Astrocyte of the cerebellum (primary cell): ENCODE measurements at regions not wholly inside any gene's neighbourhood (a gene's known extent, or its start where the extent isn't known, plus 50 kb on each side); places are given as distances from the start of the nearest gene placed in this dataset.

Experiments used
- DNase-seq: peaks from one replicate; pipeline ENCODE4 v3.0.0-alpha.2; 2011; ENCODE audit warnings: low read depth
- H3K4me3 ChIP-seq: 2 replicates; pipeline ENCODE4 v1.5.1; 2011; ENCODE audit warnings: mild to moderate bottlenecking, low read depth, low read length, moderate library complexity
- in situ Hi-C: cut with HindIII; loops from 2 replicates; pipeline ENCODE4 v1.10.0; 2017; ENCODE audit warnings: low sequenced_read_pairs
- TF ChIP-seq, protein P1 (sequence below): IDR thresholded peaks from 2 replicates; pipeline ENCODE4 v1.5.1; 2012; ENCODE audit warnings: low read length, low read depth, moderate library complexity, mild to moderate bottlenecking; ENCODE audit errors: missing control alignments

DNA sequence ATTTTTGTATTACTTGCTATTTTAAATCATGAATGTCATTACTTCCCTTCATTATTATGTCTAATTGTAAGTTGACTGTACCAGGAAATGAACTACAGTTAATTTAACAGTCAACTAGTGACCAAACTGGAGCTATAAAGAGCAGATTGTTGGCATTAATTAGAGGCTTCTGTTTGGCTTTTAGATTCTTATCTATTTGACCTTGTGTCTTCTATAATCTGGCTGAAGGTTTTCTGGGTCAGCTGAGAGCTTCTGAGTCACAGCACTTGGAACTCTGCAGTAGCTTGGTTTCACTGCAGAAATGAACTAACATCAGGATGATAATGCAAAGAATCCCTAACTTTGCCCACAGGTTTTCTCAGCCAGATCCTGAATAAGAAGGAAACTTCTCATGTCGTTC is 169.2 kb upstream of the LEF1 start:
- in situ Hi-C loops, result no loop called here
- DNase-seq, result no peak
- no peak overlapping the region for H3K4me3 ChIP-seq
- TF ChIP-seq, protein P1, sequence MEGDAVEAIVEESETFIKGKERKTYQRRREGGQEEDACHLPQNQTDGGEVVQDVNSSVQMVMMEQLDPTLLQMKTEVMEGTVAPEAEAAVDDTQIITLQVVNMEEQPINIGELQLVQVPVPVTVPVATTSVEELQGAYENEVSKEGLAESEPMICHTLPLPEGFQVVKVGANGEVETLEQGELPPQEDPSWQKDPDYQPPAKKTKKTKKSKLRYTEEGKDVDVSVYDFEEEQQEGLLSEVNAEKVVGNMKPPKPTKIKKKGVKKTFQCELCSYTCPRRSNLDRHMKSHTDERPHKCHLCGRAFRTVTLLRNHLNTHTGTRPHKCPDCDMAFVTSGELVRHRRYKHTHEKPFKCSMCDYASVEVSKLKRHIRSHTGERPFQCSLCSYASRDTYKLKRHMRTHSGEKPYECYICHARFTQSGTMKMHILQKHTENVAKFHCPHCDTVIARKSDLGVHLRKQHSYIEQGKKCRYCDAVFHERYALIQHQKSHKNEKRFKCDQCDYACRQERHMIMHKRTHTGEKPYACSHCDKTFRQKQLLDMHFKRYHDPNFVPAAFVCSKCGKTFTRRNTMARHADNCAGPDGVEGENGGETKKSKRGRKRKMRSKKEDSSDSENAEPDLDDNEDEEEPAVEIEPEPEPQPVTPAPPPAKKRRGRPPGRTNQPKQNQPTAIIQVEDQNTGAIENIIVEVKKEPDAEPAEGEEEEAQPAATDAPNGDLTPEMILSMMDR, result no peak

DNA sequence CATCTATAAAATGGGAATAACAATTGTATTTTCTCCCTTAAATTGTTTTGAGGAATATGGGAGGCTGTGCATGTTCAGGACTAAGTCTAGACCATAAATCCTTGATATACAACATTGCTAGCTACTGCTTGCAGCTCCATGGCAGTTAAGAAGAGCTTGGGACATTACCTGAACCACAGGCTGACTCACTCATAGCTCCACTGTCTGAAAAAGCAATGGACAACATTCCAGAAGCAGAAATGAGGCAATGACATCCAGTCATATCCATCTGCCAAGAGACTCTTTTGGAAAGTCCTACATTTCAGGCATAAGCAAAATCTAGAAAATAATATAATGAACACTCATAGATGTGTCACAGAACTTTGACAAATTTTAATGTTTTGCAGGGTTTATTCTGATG is 167.3 kb upstream of the LEF1 start:
- in situ Hi-C loops, result no loop called here
- TF ChIP-seq, protein P1, result no peak
- no peak for DNase-seq
- no peak overlapping the region for H3K4me3 ChIP-seq

DNA sequence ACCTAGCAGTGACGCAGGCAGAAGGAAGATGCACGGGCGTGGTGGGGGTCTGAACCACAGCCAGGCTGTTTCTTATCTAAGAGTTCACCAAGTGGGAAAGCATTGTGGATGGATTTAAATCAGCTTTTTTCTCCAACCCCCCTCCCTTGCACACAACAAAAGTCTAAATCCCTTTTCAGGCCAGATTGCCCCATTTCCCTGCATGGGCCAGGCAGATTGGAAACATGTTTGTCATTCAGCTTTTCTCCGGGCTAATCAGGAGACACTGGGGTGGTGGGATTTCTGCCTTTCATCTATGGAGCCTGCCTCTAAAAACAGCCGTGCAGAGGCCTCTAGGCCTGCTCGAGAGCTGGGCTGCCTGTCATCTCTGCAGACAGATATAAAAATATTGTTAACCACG is 166.3 kb upstream of the LEF1 start:
- H3K4me3 ChIP-seq, result no peak overlapping the region
- TF ChIP-seq, protein P1, result no peak
- in situ Hi-C loops, result no loop called here
- DNase-seq, result no peak

DNA sequence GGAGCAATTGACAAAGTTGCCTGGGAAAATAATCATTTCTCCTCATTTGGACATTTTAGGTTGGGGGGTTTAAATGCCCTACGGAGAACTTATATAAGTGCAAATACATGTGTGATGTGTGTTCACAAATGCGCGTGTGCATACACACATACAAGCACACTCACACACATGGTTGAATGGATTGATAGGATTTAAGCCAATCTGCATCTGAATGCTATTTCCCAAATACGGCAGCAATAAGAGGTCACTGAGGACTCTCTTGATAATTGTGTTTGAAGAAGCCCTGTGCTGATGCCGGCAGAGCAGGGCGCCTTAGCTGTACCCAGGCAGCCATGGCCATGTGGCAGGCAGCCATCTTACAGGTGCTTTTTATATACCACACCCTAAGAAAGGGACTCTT is 165.3 kb upstream of the LEF1 start:
- no peak for DNase-seq
- in situ Hi-C loops, result no loop called here
- no peak overlapping the region for H3K4me3 ChIP-seq
- TF ChIP-seq, protein P1, result no peak

DNA sequence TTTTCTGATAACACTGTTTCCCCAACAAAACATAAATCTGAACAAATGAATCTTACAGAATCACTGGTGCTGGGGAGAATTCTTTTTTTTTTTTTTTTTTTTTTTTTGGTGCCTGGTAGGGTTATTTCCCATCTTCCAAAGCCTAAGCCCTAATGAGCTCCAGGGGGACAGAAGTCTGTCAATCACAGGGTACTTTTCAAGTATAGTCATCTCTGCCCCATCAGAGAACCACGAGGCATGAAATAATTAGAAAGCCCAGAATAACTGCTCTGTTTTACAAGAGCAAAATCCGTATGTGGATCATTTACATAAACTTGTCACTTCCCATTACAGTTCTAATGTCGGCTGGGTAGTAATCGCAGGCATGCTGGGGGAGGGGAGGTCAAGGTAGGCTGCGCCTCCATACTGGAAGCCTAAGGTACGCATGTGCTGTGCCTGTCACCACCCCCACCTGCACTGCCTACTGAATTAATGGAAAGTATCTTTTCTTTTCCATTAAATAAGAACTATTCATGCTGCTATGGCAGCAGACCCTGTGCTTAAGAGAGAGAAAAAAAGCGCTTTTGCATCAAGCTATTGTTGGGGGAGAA is 164.7 kb upstream of the LEF1 start:
- TF ChIP-seq, protein P1, result no peak
- no peak overlapping the region for H3K4me3 ChIP-seq
- in situ Hi-C loops, result no loop called here
- no peak for DNase-seq

DNA sequence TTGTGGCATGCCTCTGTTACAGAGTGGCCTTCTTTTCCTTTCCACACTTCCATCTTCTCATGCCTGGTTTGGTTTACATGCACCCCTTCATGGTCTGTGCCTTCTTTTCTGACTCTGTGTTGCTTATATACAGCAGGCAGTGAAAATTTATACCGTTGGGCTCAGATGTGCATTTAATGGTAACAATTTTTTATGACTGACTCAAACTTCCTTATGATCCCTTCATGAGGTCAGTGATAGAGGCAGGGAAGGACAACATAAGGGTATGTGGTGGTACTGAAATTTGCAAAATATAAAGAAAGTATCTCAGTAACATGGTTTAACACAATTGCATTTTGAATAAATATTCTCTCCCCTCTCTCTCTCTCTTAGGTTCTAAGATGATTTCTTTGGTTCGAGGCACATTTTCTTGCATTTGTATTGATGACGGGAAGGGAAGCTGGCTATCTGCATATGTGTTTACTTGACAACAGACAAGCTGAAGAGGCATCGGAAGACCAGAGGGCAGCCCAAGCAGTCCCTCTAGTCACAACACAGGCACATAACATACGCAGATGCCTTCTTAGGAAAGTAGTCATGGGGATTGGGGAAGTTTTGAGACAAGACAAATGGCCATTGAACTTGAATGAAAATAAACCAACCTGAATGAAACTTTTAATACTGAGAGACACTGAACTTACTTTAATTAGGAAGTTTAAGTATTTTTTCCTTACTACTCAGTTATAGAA is 163.3 kb upstream of the LEF1 start:
- in situ Hi-C loops, result no loop called here
- TF ChIP-seq, protein P1, result no peak

More for the DNA sequence above, 163.3 kb upstream of the LEF1 start:
- no peak overlapping the region for H3K4me3 ChIP-seq
- no peak for DNase-seq
